Fibroblast of pulmonary artery (primary cell): ENCODE measurements at regions not wholly inside any gene's neighbourhood (a gene's known extent, or its start where the extent isn't known, plus 50 kb on each side); places are given as distances from the start of the nearest gene placed in this dataset.

Experiments
- DNase-seq: peaks from one replicate; pipeline ENCODE4 v3.0.0-alpha.2; 2010; ENCODE audit warnings: low read depth
- H3K4me3 ChIP-seq: replicated peaks from 2 replicates; pipeline ENCODE4 v1.5.1; 2011; ENCODE audit warnings: low read depth, mild to moderate bottlenecking, control low read depth, low read length, moderate library complexity
- CTCF ChIP-seq: IDR thresholded peaks from 2 replicates; pipeline ENCODE4 v1.5.1; 2011; ENCODE audit warnings: mild to moderate bottlenecking, control low read depth, low read length, inconsistent platforms; ENCODE audit errors: missing control alignments

DNA sequence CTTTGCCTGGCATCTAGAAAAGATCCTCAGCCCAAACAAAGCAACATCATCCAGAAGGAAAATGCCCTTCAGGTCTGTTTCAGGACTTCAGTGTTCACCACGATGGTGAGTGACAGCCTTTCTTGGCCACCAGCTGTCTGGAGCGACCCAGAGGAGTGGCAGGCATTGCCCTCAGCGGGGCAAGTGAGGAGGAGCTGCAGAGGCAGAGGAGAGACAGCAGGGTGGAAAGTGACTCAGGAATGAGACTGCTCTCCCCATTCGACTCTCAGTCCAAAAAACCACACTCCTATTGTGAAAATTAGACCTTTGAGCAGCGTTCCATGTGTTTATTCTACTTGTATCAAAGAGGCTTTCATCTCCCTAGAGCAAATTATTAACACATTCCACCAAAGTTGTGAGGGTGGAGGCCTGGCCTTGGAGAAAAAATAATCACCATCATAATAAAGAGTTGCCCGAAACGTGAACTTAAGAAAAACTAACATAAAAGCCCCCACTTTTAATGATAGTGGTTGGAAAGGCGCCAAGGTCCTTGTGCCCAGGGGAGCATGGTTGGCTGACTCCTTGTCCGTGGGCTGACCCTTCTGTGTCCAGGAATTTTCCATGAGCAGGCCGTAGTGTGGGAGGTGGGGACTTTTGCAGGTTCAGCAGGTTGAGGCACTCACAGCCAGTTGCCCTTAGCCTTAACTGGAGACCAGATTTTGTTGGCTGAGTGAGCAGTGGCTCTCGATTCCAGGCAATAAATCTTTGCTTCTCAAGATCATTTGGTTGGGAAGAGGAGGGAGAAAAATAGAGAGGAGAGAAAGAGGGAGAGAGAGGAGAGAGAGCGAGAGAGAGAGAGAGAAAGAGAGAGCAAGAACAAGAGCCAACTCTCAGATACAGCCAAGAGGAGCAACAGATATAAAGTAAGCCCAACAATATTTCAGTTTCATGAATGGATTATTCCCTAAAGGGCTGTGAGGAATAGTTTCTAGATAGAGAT, 125.9 kb upstream of the ANKRD55 start:
- H3K4me3 ChIP-seq = no peak overlapping the region
- TF ChIP-seq CTCF = no peak
- DNase-seq = no peak

DNA sequence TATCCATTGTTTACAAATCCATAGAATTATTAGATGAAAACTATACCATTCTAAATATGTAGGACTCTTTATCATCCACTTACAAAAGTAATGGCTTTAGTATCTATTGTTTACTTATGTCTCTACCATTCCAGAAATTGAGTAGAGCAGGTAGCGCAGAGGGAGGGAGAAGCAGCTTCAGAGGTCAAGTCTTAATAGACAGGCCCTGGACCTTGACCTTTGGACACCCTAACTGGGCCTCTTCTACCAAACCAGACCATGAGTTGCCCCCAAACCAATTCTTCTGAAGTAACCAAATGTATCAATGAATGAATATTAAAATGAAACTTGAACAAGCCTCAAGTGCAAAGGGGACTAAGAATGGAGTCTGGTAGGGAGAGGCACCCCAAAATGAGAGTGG, 124.9 kb upstream of the ANKRD55 start:
- no peak for TF ChIP-seq CTCF
- DNase-seq = no peak
- H3K4me3 ChIP-seq = no peak overlapping the region

DNA sequence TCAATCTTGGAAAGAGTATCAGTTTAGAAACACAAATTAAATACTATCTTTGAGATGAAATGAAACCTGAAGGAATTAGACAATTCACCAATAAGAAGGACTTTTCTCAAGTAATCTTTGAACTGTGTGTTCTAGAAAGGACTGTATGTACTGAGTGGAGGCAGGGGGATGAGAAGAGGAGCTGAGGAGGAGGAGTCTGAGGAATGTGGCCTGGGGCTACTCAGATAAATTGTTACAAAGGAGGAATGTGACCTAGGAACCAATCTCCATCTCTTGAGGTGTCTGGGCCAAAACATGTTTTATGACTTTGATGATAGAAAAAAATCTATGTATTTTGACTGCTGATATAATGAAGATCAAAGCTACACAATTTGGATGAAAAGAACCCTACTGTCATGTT, 124.3 kb upstream of the ANKRD55 start:
- H3K4me3 ChIP-seq = no peak overlapping the region
- DNase-seq = no peak
- no peak for TF ChIP-seq CTCF

GRCh38 chr5:56356836-56357160, 123.7 kb upstream of the ANKRD55 start:
- no peak overlapping the region for H3K4me3 ChIP-seq
- no peak for TF ChIP-seq CTCF
- no peak for DNase-seq

GRCh38 chr5:56356121-56356835, 123.1 kb upstream of the ANKRD55 start:
- H3K4me3 ChIP-seq = no peak overlapping the region
- no peak for TF ChIP-seq CTCF
- DNase-seq = no peak

GRCh38 chr5:56354836-56355235, 121.7 kb upstream of the ANKRD55 start:
- no peak for TF ChIP-seq CTCF
- no peak overlapping the region for H3K4me3 ChIP-seq
- DNase-seq = no peak
